K562 (cell line): ENCODE measurements at regions not wholly inside any gene's neighbourhood (a gene's known extent, or its start where the extent isn't known, plus 50 kb on each side); places are given as distances from the start of the nearest gene placed in this dataset.

ENCODE experiments used
- CEBPB ChIP-seq: fragments of 450-650 bp; IDR thresholded peaks from 2 replicates; pipeline ENCODE4 v1.6.1; 2016; ENCODE audit warnings: missing genetic modification characterization, missing compliant biosample characterization
- CHD4 ChIP-seq: fragments of 200-600 bp; sonication (generic); IDR thresholded peaks from 3 replicates; pipeline ENCODE4 v1.6.1; 2012; ENCODE audit warnings: low read depth, mild to moderate bottlenecking, mixed read lengths, low read length, inconsistent platforms; ENCODE audit not compliant: insufficient read depth, insufficient replicate concordance, poor library complexity, severe bottlenecking
- CREBBP ChIP-seq: IDR thresholded peaks from one replicate; pipeline ENCODE4 v1.6.1; 2012; ENCODE audit warnings: low read depth, mild to moderate bottlenecking, control low read depth, inconsistent platforms, low read length
- GTF2E2 ChIP-seq: fragments of 200-800 bp; sonication (Bioruptor generic); IDR thresholded peaks from 2 replicates; pipeline ENCODE4 v1.6.1; 2016; ENCODE audit warnings: missing genetic modification characterization, missing compliant biosample characterization
- JUND ChIP-seq, 2 experiments: IDR thresholded peaks; 2 replicates in 1 of 2; 3 replicates in 1 of 2; pipeline ENCODE4 v1.6.1; 2011; ENCODE audit warnings: borderline replicate concordance in 2 of 2, low read depth in 2 of 2, low read length in 2 of 2, improper control_type of control experiment in 1 of 2, missing biosample characterization in 1 of 2, missing genetic modification characterization in 1 of 2, missing genetic modification reagents in 1 of 2
- MCM2 ChIP-seq: fragments of 450-650 bp; IDR thresholded peaks from 2 replicates; pipeline ENCODE4 v1.6.1; 2017; ENCODE audit warnings: low read depth, mild to moderate bottlenecking
- MLLT1 ChIP-seq, 2 experiments: fragments of 450-650 bp; IDR thresholded peaks; 2 replicates each; pipeline ENCODE4 v1.6.1; 2016
- ZNF277 ChIP-seq: fragments of 250-450 bp; sonication (Bioruptor Pico); IDR thresholded peaks from 2 replicates; pipeline ENCODE4 v1.8.0; 2022; ENCODE audit warnings: inconsistent platforms, mild to moderate bottlenecking, moderate library complexity, borderline replicate concordance
- TF ChIP-seq, protein P1 (sequence below), 3 experiments: IDR thresholded peaks in 2 of 3; conservative IDR thresholded peaks in 1 of 3; 2 replicates each; pipeline ENCODE4 v1.5.1; 2011 to 2012; ENCODE audit warnings: low read length in 3 of 3, mild to moderate bottlenecking in 3 of 3, control low read depth in 2 of 3, improper control_type of control experiment in 1 of 3, inconsistent platforms in 1 of 3, low read depth in 1 of 3, mixed read lengths in 1 of 3, moderate library complexity in 1 of 3; ENCODE audit not compliant: insufficient read depth in 2 of 3

- TF ChIP-seq ZNF277 = no peak
- no peak for TF ChIP-seq MLLT1 (IDR thresholded peaks at IDR 0.05)
- no peak for TF ChIP-seq MCM2
- TF ChIP-seq CHD4 = no peak
- no peak for TF ChIP-seq GTF2E2 (tag)
- no peak for TF ChIP-seq CEBPB (tag)
- TF ChIP-seq, protein P1, sequence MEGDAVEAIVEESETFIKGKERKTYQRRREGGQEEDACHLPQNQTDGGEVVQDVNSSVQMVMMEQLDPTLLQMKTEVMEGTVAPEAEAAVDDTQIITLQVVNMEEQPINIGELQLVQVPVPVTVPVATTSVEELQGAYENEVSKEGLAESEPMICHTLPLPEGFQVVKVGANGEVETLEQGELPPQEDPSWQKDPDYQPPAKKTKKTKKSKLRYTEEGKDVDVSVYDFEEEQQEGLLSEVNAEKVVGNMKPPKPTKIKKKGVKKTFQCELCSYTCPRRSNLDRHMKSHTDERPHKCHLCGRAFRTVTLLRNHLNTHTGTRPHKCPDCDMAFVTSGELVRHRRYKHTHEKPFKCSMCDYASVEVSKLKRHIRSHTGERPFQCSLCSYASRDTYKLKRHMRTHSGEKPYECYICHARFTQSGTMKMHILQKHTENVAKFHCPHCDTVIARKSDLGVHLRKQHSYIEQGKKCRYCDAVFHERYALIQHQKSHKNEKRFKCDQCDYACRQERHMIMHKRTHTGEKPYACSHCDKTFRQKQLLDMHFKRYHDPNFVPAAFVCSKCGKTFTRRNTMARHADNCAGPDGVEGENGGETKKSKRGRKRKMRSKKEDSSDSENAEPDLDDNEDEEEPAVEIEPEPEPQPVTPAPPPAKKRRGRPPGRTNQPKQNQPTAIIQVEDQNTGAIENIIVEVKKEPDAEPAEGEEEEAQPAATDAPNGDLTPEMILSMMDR (IDR thresholded peaks at IDR 0.05 in 2 of 3, conservative IDR thresholded peaks at IDR 0.05 in 1 of 3; ENCODE audit: insufficient read depth in 2 of 3, low read depth in 1 of 3, low read length in 3 of 3) = no peak
- no peak for TF ChIP-seq CREBBP
- no peak for TF ChIP-seq JUND (IDR thresholded peaks at IDR 0.05; ENCODE audit: borderline replicate concordance, low read depth, low read length)
- no peak for TF ChIP-seq JUND (tag; IDR thresholded peaks at IDR 0.05; ENCODE audit: borderline replicate concordance, low read depth, low read length)
These were observed 158.5 kb upstream of the CACNA2D1 start for GRCh38 chr7:82602066-82602465.
